ENCODE measurements at regions not wholly inside any gene's neighbourhood (a gene's known extent, or its start where the extent isn't known, plus 50 kb on each side); places are given as distances from the start of the nearest gene placed in this dataset.

- TF ChIP-seq NPAS2 (CRISPR knock-in tag; IDR thresholded peaks at IDR 0.05; ENCODE audit: borderline replicate concordance): no peak
- TF ChIP-seq HOXB5 (CRISPR knock-in tag; IDR thresholded peaks at IDR 0.05): no peak
- no peak for TF ChIP-seq ESRRA (IDR thresholded peaks at IDR 0.05; ENCODE audit: borderline replicate concordance, low read length)
These were observed 84.8 kb upstream of the SNRK start (continued) for GRCh38 chr3:43201581-43201980.

DNA sequence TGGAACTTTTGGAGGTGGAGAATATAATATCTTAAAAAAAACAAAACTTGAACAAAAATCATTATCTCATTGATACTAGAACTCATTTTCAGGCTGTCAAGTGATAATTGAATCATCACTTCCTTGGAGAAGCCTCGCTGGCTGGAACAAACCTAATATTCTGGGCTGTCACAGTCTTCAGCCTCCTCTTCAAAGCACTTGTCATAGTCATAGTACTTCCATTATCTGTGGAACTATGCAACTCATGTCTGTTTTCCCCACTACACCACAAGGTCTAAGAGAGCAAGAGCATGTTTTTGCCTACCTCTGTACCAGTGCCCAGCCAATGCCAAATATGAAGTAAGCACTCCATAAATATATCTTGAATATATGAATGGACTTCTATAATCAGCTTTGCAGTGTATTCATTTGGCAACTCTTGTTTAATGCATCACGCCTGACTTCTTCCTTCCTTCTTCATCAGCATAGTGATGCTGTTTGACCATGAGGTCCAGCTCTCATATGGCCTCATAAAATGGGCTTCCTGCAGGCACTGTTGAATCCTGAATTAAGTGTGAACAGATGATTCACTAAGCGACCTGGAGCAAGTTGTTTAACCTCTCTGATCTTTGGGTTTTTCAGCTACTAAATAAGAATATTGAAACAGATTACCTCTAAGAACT, 86.6 kb upstream of the SNRK start:
- Histone ChIP-seq H3K9me3 (0 out of 3 replicates have a peak, but pooled peaks cover 6% of the 10 kb centered on the region), H3K27ac (no peak overlapping the region), H3K4me1 (no peaks in the 10 kb centered on the region), H3K4me2 (no peak overlapping the region), H3K4me3 (no peak overlapping the region)
- FAIRE-seq: no peak
- DNase-seq (ENCODE audit: low read depth in 1 of 2, low spot score in 1 of 2): no peak
- CTCF ChIA-PET: no interaction called here
- ATAC-seq: no peak
- TF ChIP-seq MYC (IDR thresholded peaks at IDR 0.05; ENCODE audit: borderline replicate concordance, low read length) (no peak), RARB (CRISPR knock-in tag; IDR thresholded peaks at IDR 0.05) (no peak), TFCP2L1 (CRISPR knock-in tag; IDR thresholded peaks at IDR 0.05) (no peak), RNF2 (IDR thresholded peaks at IDR 0.05; ENCODE audit: borderline replicate concordance, low read depth) (no peak), ZFP36 (IDR thresholded peaks at IDR 0.05; ENCODE audit: borderline replicate concordance, partially characterized antibody) (no peak), KDM1A (IDR thresholded peaks at IDR 0.05; ENCODE audit: low read depth) (no peak), EHMT2 (IDR thresholded peaks at IDR 0.05; ENCODE audit: low read depth) (no peak), GATA3 (IDR thresholded peaks at IDR 0.05; ENCODE audit: borderline replicate concordance) (no peak), MAZ (IDR thresholded peaks at IDR 0.05; ENCODE audit: borderline replicate concordance, low read depth, low read length) (no peak), RFX5 (IDR thresholded peaks at IDR 0.05) (no peak), E2F6 (IDR thresholded peaks at IDR 0.05; ENCODE audit: borderline replicate concordance, low read depth) (no peak), HOXB13 (CRISPR knock-in tag; IDR thresholded peaks at IDR 0.05; ENCODE audit: low read depth) (no peak)
- TF ChIP-seq, protein P1, sequence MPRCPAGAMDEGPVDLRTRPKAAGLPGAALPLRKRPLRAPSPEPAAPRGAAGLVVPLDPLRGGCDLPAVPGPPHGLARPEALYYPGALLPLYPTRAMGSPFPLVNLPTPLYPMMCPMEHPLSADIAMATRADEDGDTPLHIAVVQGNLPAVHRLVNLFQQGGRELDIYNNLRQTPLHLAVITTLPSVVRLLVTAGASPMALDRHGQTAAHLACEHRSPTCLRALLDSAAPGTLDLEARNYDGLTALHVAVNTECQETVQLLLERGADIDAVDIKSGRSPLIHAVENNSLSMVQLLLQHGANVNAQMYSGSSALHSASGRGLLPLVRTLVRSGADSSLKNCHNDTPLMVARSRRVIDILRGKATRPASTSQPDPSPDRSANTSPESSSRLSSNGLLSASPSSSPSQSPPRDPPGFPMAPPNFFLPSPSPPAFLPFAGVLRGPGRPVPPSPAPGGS (IDR thresholded peaks at IDR 0.05): no peak
- 23% methylated on average over 3 of the region's 3 CpGs for WGBS (ENCODE audit: missing lambda C conversion rate)
- POLR2A ChIA-PET: no interaction called here

DNA sequence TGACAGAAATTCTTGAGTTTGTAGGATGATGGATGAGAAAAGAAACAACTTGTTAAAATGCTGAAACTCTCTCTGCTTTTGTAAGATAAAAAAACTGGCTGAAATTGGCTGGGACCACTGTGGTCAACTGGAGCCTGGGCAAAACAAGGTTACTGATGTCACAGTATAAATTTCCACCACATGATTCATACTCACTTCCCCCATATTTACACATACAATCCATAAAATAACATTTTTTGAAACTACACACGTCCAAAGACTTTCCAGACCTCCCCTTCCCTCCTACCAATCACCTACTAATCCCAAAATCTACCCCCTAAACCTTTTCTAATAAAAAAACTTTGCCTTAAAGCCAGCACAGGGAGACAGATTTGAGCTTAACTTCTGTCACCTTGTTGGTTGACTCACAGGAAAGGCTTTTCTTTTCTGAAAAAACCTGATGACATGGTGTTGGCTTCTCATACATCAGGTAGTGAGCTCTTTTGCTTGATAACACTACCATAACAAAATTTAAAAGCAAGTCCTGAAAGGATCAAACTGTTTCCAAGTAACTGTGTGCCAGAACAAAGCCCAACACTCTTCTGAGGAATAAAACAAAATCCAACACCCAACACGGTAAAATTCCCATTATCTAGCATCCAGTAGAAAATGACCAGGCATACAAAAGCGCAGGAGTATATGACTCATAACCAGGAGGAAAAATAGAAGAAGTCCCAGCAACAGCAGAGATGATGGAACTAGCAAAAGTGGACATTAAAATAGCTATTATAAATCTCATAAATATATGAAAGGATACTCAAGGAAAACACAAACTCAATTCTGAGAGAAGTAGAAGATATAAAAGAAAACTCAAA, 87.3 kb upstream of the SNRK start:
- no peaks in the 10 kb centered on the region for H3K4me1 ChIP-seq
- CTCF ChIA-PET: no interaction called here
- ATAC-seq (no peak), FAIRE-seq (no peak), DNase-seq (ENCODE audit: low read depth in 1 of 2, low spot score in 1 of 2) (no peak)
- WGBS (ENCODE audit: missing lambda C conversion rate): 6% methylated on average over 3 of the region's 3 CpGs
- H3K9me3 ChIP-seq: 0 out of 3 replicates have a peak, but pooled peaks cover 6% of the 10 kb centered on the region
- POLR2A ChIA-PET: no interaction called here
- no peak overlapping the region for H3K4me3 ChIP-seq
- no peak overlapping the region for H3K4me2 ChIP-seq
- TF ChIP-seq JUN (IDR thresholded peaks at IDR 0.05) (no peak), RCOR1 (IDR thresholded peaks at IDR 0.05; ENCODE audit: low read depth, low read length) (no peak), FOSL2 (IDR thresholded peaks at IDR 0.05) (no peak), FOSL2 (CRISPR knock-in tag; IDR thresholded peaks at IDR 0.05) (no peak)
- TF ChIP-seq, protein P1 (IDR thresholded peaks at IDR 0.05): no peak
- no peak overlapping the region for H3K27ac ChIP-seq

Data from A549 (cell line).